B cell (primary cell): ENCODE measurements at regions not wholly inside any gene's neighbourhood (a gene's known extent, or its start where the extent isn't known, plus 50 kb on each side); places are given as distances from the start of the nearest gene placed in this dataset.

ENCODE experiments used
- ATAC-seq: fragments of 200-7000 bp; cut with Tn5 transposase; one replicate; pipeline ENCODE4 v1.10.0; 2021; ENCODE audit warnings: low read depth, mild to moderate bottlenecking, moderate number of reproducible peaks, moderate library complexity
- CTCF ChIA-PET: fragments of 350-600 bp; sonication (Branson Sonifier 250); formaldehyde crosslinking; loops from one replicate; lab custom pipeline; 2021; ENCODE audit warnings: antibody characterized with exemption, inconsistent platforms; lab: Charles Lee
- POLR2A ChIA-PET: fragments of 350-600 bp; sonication (Branson Sonifier 250); formaldehyde crosslinking; loops from one replicate; lab custom pipeline; 2021; ENCODE audit warnings: antibody characterized with exemption; lab: Charles Lee
- DNase-seq: peaks from one replicate; pipeline ENCODE4 v3.0.0; 2013
- H2AFZ ChIP-seq: 2 replicates; pipeline ENCODE4 v1.6.1; 2012; ENCODE audit warnings: mild to moderate bottlenecking, low read depth, low read length; ENCODE audit not compliant: insufficient read depth, poor library complexity, severe bottlenecking
- H3K27ac ChIP-seq, 2 donors: 1 replicate in 1 of 2; 2 replicates in 1 of 2; pipeline ENCODE4 v1.5.1; 2012 to 2013; ENCODE audit warnings: low read length in 2 of 2, mild to moderate bottlenecking in 2 of 2, moderate library complexity in 1 of 2
- H3K27me3 ChIP-seq, 4 experiments: fragments of 200-600 bp in 1 of 4; sonication (generic) in 1 of 4; replicated peaks in 1 of 4; 1 replicate in 2 of 4; 2 replicates in 2 of 4; pipeline versions ENCODE4 v1.6.1 to v1.7.0; 2013 to 2016; ENCODE audit warnings: low read length in 3 of 4, mild to moderate bottlenecking in 2 of 4, mixed read lengths in 1 of 4, moderate library complexity in 1 of 4; ENCODE audit not compliant: insufficient read depth in 4 of 4, control insufficient read depth in 3 of 4; ENCODE audit errors: control extremely low read depth in 1 of 4
- H3K36me3 ChIP-seq, 2 experiments: replicated peaks in 1 of 2; 1 replicate in 1 of 2; 2 replicates in 1 of 2; pipeline versions ENCODE4 v1.6.1 to v1.7.1; 2013; ENCODE audit warnings: low read length in 1 of 2; ENCODE audit not compliant: insufficient read depth in 2 of 2, control insufficient read depth in 1 of 2; ENCODE audit errors: control extremely low read depth in 1 of 2, extremely low read depth in 1 of 2
- H3K4me1 ChIP-seq, 2 donors: fragments of 200-600 bp in 1 of 2; sonication (generic) in 1 of 2; 1 replicate in 1 of 2; 2 replicates in 1 of 2; pipeline versions ENCODE4 v1.5.1 to v1.6.1; 2013 to 2017; ENCODE audit warnings: low read length in 2 of 2; ENCODE audit not compliant: control insufficient read depth in 2 of 2, insufficient read depth in 2 of 2
- H3K4me2 ChIP-seq: replicated peaks from 2 replicates; pipeline ENCODE3; 2012; ENCODE audit warnings: mild to moderate bottlenecking, low read depth, low read length; ENCODE audit not compliant: poor library complexity, severe bottlenecking
- H3K4me3 ChIP-seq, 5 experiments: fragments of 200-600 bp in 1 of 5; sonication (generic) in 1 of 5; 1 replicate in 3 of 5; 2 replicates in 2 of 5; pipeline versions ENCODE4 v1.5.1 to v1.7.0; 2011 to 2016; ENCODE audit warnings: low read length in 4 of 5, mild to moderate bottlenecking in 4 of 5, low read depth in 2 of 5, control low read depth in 1 of 5, moderate library complexity in 1 of 5; ENCODE audit not compliant: insufficient read depth in 1 of 5; ENCODE audit errors: control extremely low read depth in 1 of 5, extremely low read depth in 1 of 5
- H3K79me2 ChIP-seq: fragments of 200-600 bp; sonication (generic); one replicate; pipeline ENCODE4 v1.6.0; 2016; ENCODE audit warnings: low read length; ENCODE audit not compliant: control insufficient read depth, insufficient read depth
- H3K9ac ChIP-seq: fragments of 200-600 bp; sonication (generic); 2 replicates; pipeline ENCODE4 v1.6.1; 2017; ENCODE audit warnings: mild to moderate bottlenecking, low read length, moderate library complexity
- H3K9me3 ChIP-seq, 3 donors: one replicate each; pipeline versions ENCODE4 v1.6.1 to v1.7.1; 2013; ENCODE audit warnings: low read length in 2 of 3; ENCODE audit not compliant: control insufficient read depth in 2 of 3, insufficient read depth in 1 of 3; ENCODE audit errors: control extremely low read depth in 1 of 3
- H4K20me1 ChIP-seq: 2 replicates; pipeline ENCODE4 v1.6.0; 2012; ENCODE audit warnings: mild to moderate bottlenecking, low read length; ENCODE audit not compliant: insufficient read depth, control insufficient read depth, poor library complexity, severe bottlenecking
- H3K27ac Mint-ChIP-seq: one replicate; pipeline ENCODE4 v1.8.0; 2021; ENCODE audit warnings: mixed read lengths
- H3K27me3 Mint-ChIP-seq: one replicate; pipeline ENCODE4 v1.8.0; 2021; ENCODE audit warnings: mixed read lengths
- H3K4me1 Mint-ChIP-seq: one replicate; pipeline ENCODE4 v1.8.0; 2021; ENCODE audit warnings: mixed read lengths
- H3K4me3 Mint-ChIP-seq: one replicate; pipeline ENCODE4 v1.8.0; 2021; ENCODE audit warnings: mixed read lengths
- H3K9me3 Mint-ChIP-seq: one replicate; pipeline ENCODE4 v1.8.0; 2022; ENCODE audit warnings: mixed read lengths; ENCODE audit not compliant: insufficient read depth
- WGBS: methylation state at CpG from one replicate; pipeline ENCODE4 v1.1.5; 2013; ENCODE audit warnings: missing lambda C conversion rate; ENCODE audit not compliant: insufficient coverage; 5-methylcytosine and 5-hydroxymethylcytosine counted together
- intact Hi-C: fragments of 100-400 bp; cut with micrococcal nuclease; formaldehyde crosslinking; loops from one replicate; pipeline ENCODE4 v1.10.0; 2022
- TF ChIP-seq, protein P1 (sequence below): fragments of 200-600 bp; IDR thresholded peaks from one replicate; pipeline ENCODE4 v1.8.0; 2022; ENCODE audit warnings: antibody characterized with exemption, mild to moderate bottlenecking

- ChIA-PET POLR2A (no interaction called here), CTCF (interaction anchor here (1.0 kb wide), 1 partner anchor 9 kb away, joined by 3 read pairs; no protein-coding TSS in a partner anchor)
- Histone ChIP-seq H3K9me3 (no peaks in the 10 kb centered on the region), H4K20me1 (no peaks in the 10 kb centered on the region), H3K27me3 (no peaks in the 10 kb centered on the region), H3K4me1 (peaks cover 7 to 9% of the 10 kb centered on the region in 2 donors), H3K9ac (no peak overlapping the region), H2AFZ (no peak overlapping the region), H3K4me2 (no peak overlapping the region), H3K36me3 (no peaks in the 10 kb centered on the region), H3K4me3 (no peak overlapping the region), H3K27ac (no peak overlapping the region), H3K79me2 (no peaks in the 10 kb centered on the region)
- peaks cover 13% of the 10 kb centered on the region for H3K27me3 Mint-ChIP-seq
- no peak overlapping the region for H3K27ac Mint-ChIP-seq
- H3K4me1 Mint-ChIP-seq = peaks cover 11% of the 10 kb centered on the region
- no peaks in the 10 kb centered on the region for H3K9me3 Mint-ChIP-seq
- intact Hi-C loops = no loop called here
- WGBS = 83% methylated on average over 1 of the region's 5 CpGs
- DNase-seq (no peak), ATAC-seq (no peak)
- TF ChIP-seq, protein P1, sequence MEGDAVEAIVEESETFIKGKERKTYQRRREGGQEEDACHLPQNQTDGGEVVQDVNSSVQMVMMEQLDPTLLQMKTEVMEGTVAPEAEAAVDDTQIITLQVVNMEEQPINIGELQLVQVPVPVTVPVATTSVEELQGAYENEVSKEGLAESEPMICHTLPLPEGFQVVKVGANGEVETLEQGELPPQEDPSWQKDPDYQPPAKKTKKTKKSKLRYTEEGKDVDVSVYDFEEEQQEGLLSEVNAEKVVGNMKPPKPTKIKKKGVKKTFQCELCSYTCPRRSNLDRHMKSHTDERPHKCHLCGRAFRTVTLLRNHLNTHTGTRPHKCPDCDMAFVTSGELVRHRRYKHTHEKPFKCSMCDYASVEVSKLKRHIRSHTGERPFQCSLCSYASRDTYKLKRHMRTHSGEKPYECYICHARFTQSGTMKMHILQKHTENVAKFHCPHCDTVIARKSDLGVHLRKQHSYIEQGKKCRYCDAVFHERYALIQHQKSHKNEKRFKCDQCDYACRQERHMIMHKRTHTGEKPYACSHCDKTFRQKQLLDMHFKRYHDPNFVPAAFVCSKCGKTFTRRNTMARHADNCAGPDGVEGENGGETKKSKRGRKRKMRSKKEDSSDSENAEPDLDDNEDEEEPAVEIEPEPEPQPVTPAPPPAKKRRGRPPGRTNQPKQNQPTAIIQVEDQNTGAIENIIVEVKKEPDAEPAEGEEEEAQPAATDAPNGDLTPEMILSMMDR = no peak
- no peak overlapping the region for H3K4me3 Mint-ChIP-seq
Observed at GRCh38 chr14:32027255-32027939, 49.7 kb upstream of the ARHGAP5 start.
